A172 (cell line): ENCODE measurements at regions not wholly inside any gene's neighbourhood (a gene's known extent, or its start where the extent isn't known, plus 50 kb on each side); places are given as distances from the start of the nearest gene placed in this dataset.
"Not testable (repeated sequence)": the region's sequence is repeated elsewhere in the genome, so short reads cannot be mapped to it uniquely, and the experiment has no call there.

ENCODE experiments used
- DNase-seq: peaks from one replicate; pipeline ENCODE4 v3.0.0-alpha.2; 2015; ENCODE audit warnings: low spot score

- DNase-seq, result not testable (repeated sequence)
Measured at GRCh38 chr4:49117951-49118350, 131.9 kb downstream of the CWH43 start.

DNA sequence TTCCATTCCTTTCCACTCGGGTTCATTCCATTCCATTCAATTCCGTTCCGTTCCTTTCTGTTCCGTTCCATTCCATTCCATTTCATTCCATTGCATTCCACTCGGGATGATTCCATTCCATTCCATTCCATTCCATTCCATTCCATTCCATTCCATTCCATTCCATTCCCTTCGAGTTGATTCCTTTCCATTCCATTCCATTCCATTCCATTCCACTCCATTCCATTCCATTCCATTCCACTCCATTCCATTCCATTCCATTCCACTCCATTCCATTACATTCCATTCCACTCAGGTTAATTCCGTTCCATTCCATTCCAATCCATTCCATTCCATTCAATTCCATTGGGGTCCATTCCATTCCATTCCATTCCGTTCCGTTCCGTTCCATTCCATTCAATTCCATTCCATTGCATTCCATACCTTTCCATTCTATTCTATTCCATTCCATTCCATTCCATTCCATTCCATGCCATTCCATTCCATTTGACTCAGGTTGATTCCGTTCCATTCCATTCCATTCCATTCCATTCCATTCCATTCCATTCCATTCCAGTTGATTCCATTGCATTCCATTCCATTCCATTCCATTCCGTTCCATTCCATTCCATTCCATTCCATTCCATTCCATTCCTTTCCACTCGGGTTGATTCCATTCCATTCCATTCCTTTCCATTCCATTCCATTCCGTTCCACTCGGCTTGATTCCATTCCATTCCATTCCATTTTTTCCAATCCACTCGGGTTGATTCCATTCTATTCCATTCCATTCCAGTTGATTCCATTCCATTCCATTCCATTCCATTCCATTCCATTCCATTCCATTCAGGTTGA lies 132.5 kb downstream of the CWH43 start:
- peak; percentile 37 for DNase-seq

DNA sequence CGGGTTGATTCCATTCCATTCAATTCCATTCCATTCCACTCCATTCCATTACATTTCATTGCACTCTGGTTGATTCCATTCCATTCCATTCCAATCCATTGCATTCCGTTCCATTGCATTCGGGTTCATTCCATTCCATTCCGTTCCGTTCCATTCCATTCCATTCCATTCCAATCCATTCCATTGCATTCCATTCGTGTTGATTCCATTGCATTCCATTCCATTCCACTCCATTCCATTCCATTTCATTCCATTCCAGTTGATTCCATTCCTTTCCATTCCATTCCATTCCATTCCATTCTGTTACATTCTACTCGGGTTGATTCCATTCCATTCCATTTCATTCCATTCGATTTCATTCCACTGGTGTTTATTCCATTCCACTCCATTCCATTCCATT lies 133.3 kb downstream of the CWH43 start:
- not testable (repeated sequence) for DNase-seq

GRCh38 chr4:49120042-49120779 lies 134.1 kb downstream of the CWH43 start:
- DNase-seq, result not testable (repeated sequence)

GRCh38 chr4:49120804-49121203 lies 134.7 kb downstream of the CWH43 start:
- DNase-seq, result peak; percentile 63

DNA sequence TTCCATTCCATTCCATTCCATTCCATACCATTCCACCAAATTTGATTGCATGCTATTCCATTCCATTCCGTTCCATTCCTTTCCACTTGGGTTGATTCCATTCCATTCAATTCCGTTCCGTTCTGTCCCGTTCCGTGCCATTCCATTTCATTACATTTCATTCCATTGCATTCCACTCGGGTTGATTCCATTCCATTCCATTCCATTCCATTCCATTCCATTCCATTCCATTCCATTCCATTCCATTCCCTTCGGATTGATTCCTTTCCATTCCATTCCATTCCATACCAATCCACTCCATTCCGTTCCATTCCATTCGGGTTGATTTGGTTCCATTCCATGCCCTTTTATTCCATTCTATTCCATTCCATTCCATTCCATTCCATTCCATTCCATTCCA lies 140.4 kb downstream of the CWH43 start:
- DNase-seq, result not testable (repeated sequence)

DNA sequence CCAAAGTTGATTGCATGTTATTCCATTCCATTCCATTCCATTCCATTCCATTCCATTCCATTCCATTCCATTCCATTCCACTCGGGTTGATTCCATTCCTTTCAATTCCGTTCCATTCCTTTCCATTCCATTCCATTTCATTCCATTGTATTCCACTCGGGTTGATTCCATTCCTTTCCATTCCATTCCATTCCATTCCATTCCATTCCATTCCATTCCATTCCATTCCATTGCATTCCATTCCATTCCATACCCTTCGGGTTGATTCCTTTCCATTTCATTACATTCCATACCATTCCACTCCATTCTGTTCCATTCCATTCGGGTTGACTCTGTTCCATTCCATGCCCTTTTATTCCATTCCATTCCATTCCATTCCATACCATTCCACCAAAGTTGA lies 140.8 kb downstream of the CWH43 start:
- not testable (repeated sequence) for DNase-seq

DNA sequence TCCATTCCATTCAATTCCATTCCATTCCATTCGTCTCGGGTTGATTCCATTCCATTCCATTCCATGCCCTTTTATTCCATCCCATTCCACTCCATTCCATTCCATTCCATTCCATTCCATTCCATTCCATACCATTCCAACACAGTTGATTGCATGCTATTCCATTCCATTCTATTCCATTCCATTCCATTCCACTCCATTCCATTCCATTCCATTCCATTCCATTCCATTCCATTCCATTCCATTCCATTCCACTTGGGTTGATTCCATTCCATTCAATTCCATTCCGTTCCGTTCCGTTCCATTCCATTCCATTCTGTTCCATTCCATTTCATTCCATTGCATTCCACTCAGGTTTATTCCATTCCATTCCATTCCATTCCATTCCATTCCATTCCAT lies 143.3 kb downstream of the CWH43 start:
- DNase-seq, result not testable (repeated sequence)

GRCh38 chr4:49129870-49130269 lies 143.8 kb downstream of the CWH43 start:
- DNase-seq, result not testable (repeated sequence)

GRCh38 chr4:49130724-49131123 lies 144.6 kb downstream of the CWH43 start:
- DNase-seq, result not testable (repeated sequence)

DNA sequence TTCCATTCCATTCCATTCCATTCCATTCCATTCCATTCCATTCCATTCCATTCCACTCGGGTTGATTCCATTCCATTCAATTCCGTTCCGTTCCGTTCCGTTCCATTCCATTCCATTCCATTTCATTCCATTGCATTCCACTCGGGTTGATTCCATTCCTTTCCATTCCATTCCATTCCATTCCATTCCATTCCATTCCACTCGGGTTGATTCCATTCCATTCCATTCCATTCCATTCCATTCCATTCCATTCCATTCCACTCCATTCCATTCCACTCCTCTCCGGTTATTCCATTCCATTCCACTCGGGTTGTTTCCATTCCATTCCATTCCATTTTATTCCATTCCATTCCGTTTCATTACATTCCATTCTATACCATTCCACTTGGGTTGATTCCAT lies 151.0 kb downstream of the CWH43 start:
- DNase-seq, result not testable (repeated sequence)

DNA sequence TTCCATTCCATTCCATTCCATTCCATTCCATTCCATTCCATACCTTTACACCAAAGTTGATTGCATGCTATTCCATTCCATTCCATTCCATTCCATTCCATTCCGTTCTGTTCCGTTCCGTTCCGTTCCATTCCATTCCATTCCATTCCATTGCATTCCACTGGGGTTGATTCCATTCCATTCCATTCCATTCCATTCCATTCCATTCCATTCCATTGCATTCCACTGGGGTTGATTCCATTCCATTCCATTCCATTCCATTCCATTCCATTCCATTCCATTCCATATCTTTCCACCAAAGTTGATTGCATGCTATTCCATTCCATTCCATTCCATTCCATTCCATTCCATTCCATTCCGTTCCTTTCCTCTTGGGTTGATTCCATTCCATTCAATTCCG lies 151.9 kb downstream of the CWH43 start:
- not testable (repeated sequence) for DNase-seq

- DNase-seq, result not testable (repeated sequence)
Measured at GRCh38 chr4:49138818-49139217, 152.7 kb downstream of the CWH43 start.

GRCh38 chr4:49139513-49139912 lies 153.4 kb downstream of the CWH43 start:
- DNase-seq, result not testable (repeated sequence)

GRCh38 chr4:49140351-49140750 lies 154.3 kb downstream of the CWH43 start:
- not testable (repeated sequence) for DNase-seq

GRCh38 chr4:49141955-49142354 lies 155.9 kb downstream of the CWH43 start:
- DNase-seq, result not testable (repeated sequence)

DNA sequence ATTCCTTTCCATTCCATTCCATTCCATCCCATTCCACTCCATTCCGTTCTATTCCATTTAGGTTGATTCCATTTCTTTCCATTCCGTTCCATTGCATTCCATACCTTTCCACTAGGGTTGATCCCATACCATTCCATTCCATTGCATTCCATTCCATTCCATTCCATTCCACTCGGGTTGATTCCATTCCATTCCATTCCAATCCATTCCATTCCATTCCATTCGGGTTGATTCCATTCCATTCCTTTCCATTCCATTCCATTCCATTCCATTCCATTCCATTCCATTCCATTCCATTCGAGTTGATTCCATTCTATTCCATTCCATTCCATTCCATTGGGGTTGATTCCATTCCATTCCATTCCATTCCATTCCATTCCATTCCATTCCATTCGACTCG lies 161.1 kb downstream of the CWH43 start:
- not testable (repeated sequence) for DNase-seq

DNA sequence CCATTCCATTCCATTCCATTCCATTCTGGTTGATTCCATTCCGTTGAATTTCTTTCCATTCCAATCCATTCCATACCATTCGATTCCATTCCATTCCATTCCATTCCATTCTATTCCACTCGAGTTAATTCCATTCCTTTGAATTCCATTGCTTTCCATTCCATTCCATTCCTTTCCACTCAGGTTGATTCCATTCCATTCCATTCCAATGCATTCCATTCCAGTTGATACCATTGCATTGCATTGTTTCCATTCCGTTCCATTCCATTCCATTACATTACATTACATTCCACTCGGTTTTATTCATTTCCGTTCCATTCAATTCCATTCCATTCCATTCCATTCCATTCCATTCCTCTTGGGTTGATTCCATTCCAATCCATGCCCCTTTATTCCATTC lies 161.5 kb downstream of the CWH43 start:
- not testable (repeated sequence) for DNase-seq

DNA sequence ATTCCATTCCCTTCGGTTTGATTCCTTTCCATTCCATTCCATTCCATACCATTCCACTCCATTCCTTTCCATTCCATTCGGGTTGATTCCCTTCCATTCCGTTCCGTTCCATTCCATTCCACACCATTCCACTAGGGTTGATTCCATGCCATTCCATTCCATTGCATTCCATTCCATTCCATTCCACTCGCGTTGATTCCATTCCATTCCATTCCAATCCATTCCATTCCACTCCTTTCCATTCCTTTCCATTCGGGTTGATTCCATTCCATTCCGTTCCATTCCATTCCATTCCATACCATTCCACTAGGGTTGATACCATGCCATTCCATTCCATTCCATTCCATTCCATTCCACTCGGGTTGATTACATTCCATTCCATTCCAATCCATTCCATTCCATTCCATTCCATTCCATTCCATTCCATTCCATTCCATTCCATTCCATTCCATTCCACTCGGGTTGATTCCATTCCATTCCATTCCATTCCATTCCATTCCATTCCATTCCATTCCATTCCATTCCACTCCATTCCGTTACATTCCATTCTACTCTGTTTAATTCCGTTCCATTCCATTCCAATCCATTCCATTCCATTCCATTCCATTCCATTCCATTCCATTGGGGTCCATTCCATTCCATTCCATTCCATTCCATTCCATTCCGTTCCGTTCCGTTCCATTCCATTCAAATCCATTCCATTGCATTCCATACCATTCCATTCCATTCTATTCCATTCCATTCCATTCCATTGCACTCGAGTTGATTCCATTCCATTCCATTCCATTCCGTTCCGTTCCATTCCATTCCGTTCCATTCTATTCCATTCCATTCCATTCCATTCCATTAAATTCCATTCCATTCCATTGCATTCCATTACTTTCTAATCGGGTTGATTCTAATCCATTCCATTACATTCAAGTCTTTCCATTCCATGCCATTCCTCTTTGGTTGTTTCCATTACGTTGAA lies 163.2 kb downstream of the CWH43 start:
- peak; percentile 93 for DNase-seq

DNA sequence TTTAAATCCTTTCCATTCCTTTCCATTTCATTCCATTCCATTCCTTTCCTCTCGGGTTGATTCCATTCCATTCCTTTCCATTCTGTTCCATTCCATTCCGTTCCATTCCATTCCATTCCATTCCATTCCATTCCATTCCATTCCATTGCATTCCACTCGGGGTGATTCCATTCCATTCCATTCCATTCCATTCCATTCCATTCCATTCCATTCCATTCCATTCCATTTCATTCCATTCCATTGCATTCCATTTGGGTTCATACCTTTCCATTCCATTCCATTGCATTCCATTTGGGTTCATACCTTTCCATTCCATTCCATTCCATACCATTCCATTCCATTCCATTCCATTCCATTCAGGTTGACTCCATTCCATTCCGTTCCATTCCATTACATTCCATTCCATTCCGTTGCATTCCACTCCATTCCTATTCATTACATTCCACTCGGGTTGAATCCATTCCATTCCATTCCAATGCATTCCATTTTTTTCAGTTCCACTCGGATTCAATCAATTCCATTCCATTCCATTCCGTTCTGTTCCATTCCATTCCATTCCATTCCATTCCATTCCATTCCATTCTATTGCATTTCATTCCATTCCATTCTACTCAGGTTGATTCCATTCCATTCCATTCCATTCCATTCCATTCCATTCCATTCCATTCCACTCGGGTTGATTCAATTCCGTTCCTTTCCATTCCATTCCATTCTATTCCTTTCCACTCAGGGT lies 164.4 kb downstream of the CWH43 start:
- not testable (repeated sequence) for DNase-seq

DNA sequence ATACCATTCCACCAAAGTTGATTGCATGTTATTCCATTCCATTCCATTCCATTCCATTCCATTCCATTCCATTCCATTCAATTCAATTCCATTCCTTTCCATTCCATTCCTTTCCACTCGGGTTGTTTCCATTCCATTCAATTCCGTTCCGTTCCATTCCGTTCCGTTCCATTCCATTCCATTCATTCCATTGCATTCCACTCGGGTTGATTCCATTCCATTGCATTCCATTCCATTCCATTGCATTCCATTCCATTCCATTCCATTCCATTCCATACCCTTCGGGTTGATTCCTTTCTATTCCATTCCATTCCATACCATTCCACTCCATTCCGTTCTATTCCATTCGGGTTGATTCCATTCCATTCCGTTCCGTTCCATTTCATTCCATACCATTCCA lies 166.9 kb downstream of the CWH43 start:
- not testable (repeated sequence) for DNase-seq
